ENCODE measurements at regions not wholly inside any gene's neighbourhood (a gene's known extent, or its start where the extent isn't known, plus 50 kb on each side); places are given as distances from the start of the nearest gene placed in this dataset.

DNA sequence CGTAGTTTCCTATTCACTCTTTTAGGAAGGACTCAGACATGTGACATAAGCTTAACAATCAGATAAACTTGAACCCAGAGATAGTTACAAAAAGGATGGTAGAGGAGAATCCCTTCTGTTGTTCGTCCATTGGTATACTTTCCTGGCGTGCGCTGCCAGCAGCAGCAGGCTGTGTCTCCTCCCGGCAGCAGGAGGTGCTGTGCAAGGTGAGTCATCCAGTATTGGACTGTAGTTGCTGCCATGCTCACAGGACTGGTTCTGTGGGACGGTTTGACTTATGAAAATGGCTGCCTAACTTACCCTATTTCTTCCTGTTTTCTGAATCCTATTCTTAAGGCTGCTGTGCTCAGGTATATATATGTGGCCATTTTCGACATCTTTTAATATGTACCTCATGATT lies 253.4 kb upstream of the LRRC3B start:
- no TSS peak for BruUV-seq (replicated peaks)
- 1% methylated on average over 7 of the region's 7 CpGs for WGBS (ENCODE audit: insufficient coverage, low coverage, missing lambda C conversion rate)
- no peak overlapping the region for H3K27ac ChIP-seq (ENCODE audit: extremely low read depth, low read depth, low read length)
- H3K9me1 ChIP-seq (ENCODE audit: control insufficient read depth, insufficient read depth, low read length) = no peaks in the 10 kb centered on the region
- peaks cover 1% of the 10 kb centered on the region; the same call in 1 of the 2 replicates for H3K9me3 ChIP-seq (replicated peaks; ENCODE audit: control insufficient read depth, insufficient read depth, low read depth, low read length)
- no peaks in the 10 kb centered on the region for H3K79me2 ChIP-seq (ENCODE audit: control insufficient read depth, insufficient read depth, low read length)
- CTCF ChIA-PET (ENCODE audit: low intra/inter-chr PET ratio) = no interaction called here
- intact Hi-C loops (cut with micrococcal nuclease) = no loop called here
- TF ChIP-seq SMAD3 (CRISPR knock-in tag; conservative IDR thresholded peaks at IDR 0.05) (no peak), USF1 (CRISPR knock-in tag; IDR thresholded peaks at IDR 0.05) (no peak), CHD2 (IDR thresholded peaks at IDR 0.05; ENCODE audit: low read depth, low read length) (no peak), KDM5B (IDR thresholded peaks at IDR 0.05; ENCODE audit: insufficient replicate concordance, low read depth, low read length) (no peak), E2F8 (IDR thresholded peaks at IDR 0.05; ENCODE audit: low read depth, partially characterized antibody) (no peak), NFATC3 (IDR thresholded peaks at IDR 0.05) (no peak), JUND (IDR thresholded peaks at IDR 0.05; ENCODE audit: borderline replicate concordance, low read depth, low read length) (no peak), JUND (tag; IDR thresholded peaks at IDR 0.05; ENCODE audit: borderline replicate concordance, low read depth, low read length) (no peak), SP1 (CRISPR knock-in tag; IDR thresholded peaks at IDR 0.05) (no peak), ZNF785 (CRISPR knock-in tag; IDR thresholded peaks at IDR 0.05) (no peak), XRCC3 (IDR thresholded peaks at IDR 0.05) (no peak), ILK (tag; IDR thresholded peaks at IDR 0.05; ENCODE audit: borderline replicate concordance, low read depth) (no peak), HIVEP1 (CRISPR knock-in tag; IDR thresholded peaks at IDR 0.05) (no peak), ZFP30 (CRISPR knock-in tag; IDR thresholded peaks at IDR 0.05; ENCODE audit: borderline replicate concordance) (no peak), TBL1XR1 (IDR thresholded peaks at IDR 0.05; ENCODE audit: low read length in 2 of 2) (no peak)
- H3K9ac ChIP-seq (ENCODE audit: insufficient read depth in 1 of 2, low read depth in 2 of 2, low read length in 2 of 2) = no peak overlapping the region
- H3K27me3 ChIP-seq (ENCODE audit: control insufficient read depth in 2 of 2, insufficient read depth in 2 of 2, low read length in 2 of 2) = no peaks in the 10 kb centered on the region
- in situ Hi-C loops (cut with MboI) = no loop called here
- ATAC-seq = no peak
- no peak overlapping the region for H3K4me2 ChIP-seq (ENCODE audit: insufficient read depth, low read length)
- no peaks in the 10 kb centered on the region for H4K20me1 ChIP-seq (replicated peaks; ENCODE audit: control insufficient read depth, insufficient read depth, low read length)
- no peaks in the 10 kb centered on the region for H3K4me1 ChIP-seq (replicated peaks in 1 of 2; ENCODE audit: control insufficient read depth in 2 of 2, insufficient read depth in 2 of 2, low read length in 2 of 2)
- DNase-seq (ENCODE audit: extremely low read depth in 1 of 4, low spot score in 3 of 4) = no peak
- no peaks in the 10 kb centered on the region for H3K36me3 ChIP-seq (ENCODE audit: control insufficient read depth, insufficient read depth, low read length)
- no peak for FAIRE-seq
- POLR2A ChIA-PET = no interaction called here
- H2AFZ ChIP-seq (ENCODE audit: low read depth, low read length) = no peak overlapping the region
- H3K4me3 ChIP-seq = no peak overlapping the region

Data from K562 (cell line).